Panc1 (cell line): ENCODE measurements at regions not wholly inside any gene's neighbourhood (a gene's known extent, or its start where the extent isn't known, plus 50 kb on each side); places are given as distances from the start of the nearest gene placed in this dataset.

Source experiments
- ATAC-seq: fragments of 200-7000 bp; cut with Tn5 transposase; 2 replicates; pipeline ENCODE4 v1.9.1; 2020; ENCODE audit warnings: mild to moderate bottlenecking, moderate library complexity
- BruUV-seq: library from RNA; stranded (reverse); fragments of 400-500 nt; replicated peaks from 2 replicates; lab custom pipeline; 2021; lab: Mats Ljungman, UMichigan
- CTCF ChIA-PET: fragments of 300-600 bp; sonication (Branson Sonifier 250); formaldehyde crosslinking; loops from one replicate; lab custom pipeline; 2022; ENCODE audit warnings: antibody characterized with exemption; lab: Charles Lee
- POLR2A ChIA-PET: fragments of 300-600 bp; sonication (Branson Sonifier 250); formaldehyde crosslinking; loops from one replicate; lab custom pipeline; 2022; ENCODE audit warnings: antibody characterized with exemption; lab: Charles Lee
- DNase-seq: peaks from one replicate; pipeline ENCODE4 v3.0.0-alpha.2; 2010; ENCODE audit warnings: low read depth, low spot score
- H3K27ac ChIP-seq: 2 replicates; pipeline ENCODE4 v1.5.1; 2011; ENCODE audit warnings: mild to moderate bottlenecking, low read length, inconsistent platforms
- H3K27me3 ChIP-seq: fragments of 200-500 bp; sonication (Bioruptor generic); 2 replicates; pipeline ENCODE4 v1.6.0; 2014; ENCODE audit warnings: low read length, inconsistent platforms; ENCODE audit not compliant: control insufficient read depth, insufficient read depth
- H3K36me3 ChIP-seq: fragments of 200-500 bp; sonication (Bioruptor generic); 2 replicates; pipeline ENCODE4 v1.5.1; 2014; ENCODE audit warnings: inconsistent platforms, mild to moderate bottlenecking, low read length, moderate library complexity; ENCODE audit not compliant: control insufficient read depth, insufficient read depth
- H3K4me1 ChIP-seq: 2 replicates; pipeline ENCODE4 v1.5.1; 2011; ENCODE audit warnings: inconsistent platforms, mild to moderate bottlenecking, low read length, moderate library complexity; ENCODE audit not compliant: control insufficient read depth, insufficient read depth
- H3K4me3 ChIP-seq, 2 experiments: 2 replicates each; pipeline ENCODE4 v1.5.1; 2011 to 2012; ENCODE audit warnings: low read depth in 2 of 2, low read length in 2 of 2, mild to moderate bottlenecking in 2 of 2, inconsistent platforms in 1 of 2, moderate library complexity in 1 of 2
- H3K9me3 ChIP-seq: fragments of 200-500 bp; sonication (Bioruptor generic); 2 replicates; pipeline ENCODE4 v1.5.1; 2014; ENCODE audit warnings: low read depth, mild to moderate bottlenecking, inconsistent platforms, low read length, moderate library complexity; ENCODE audit not compliant: control insufficient read depth, insufficient read depth
- CTCF ChIP-seq: fragments of 450-650 bp; IDR thresholded peaks from 2 replicates; pipeline ENCODE4 v1.5.1; 2017; ENCODE audit warnings: mild to moderate bottlenecking
- POLR2AphosphoS5 ChIP-seq: IDR thresholded peaks from 2 replicates; pipeline ENCODE4 v1.6.1; 2012; ENCODE audit warnings: mild to moderate bottlenecking, low read depth, low read length, moderate library complexity
- SIN3A ChIP-seq: IDR thresholded peaks from 2 replicates; pipeline ENCODE4 v1.6.1; 2012; ENCODE audit warnings: low read depth, mild to moderate bottlenecking, low read length, moderate library complexity, borderline replicate concordance; ENCODE audit not compliant: insufficient read depth
- TCF7L2 ChIP-seq: IDR thresholded peaks from 2 replicates; pipeline ENCODE4 v1.6.1; 2011; ENCODE audit warnings: mild to moderate bottlenecking, low read depth, low read length, inconsistent platforms
- in situ Hi-C: cut with HindIII; loops from 2 replicates; pipeline ENCODE4 v1.10.0; 2016; ENCODE audit warnings: low sequenced_read_pairs, low pct_unique_long_range_greater_than_20kb
- intact Hi-C: fragments of 100-400 bp; cut with micrococcal nuclease; formaldehyde crosslinking; loops from one replicate; pipeline ENCODE4 v1.10.0; 2022; ENCODE audit not compliant: unreplicated experiment
- TF ChIP-seq, protein P1 (sequence below), 2 experiments: IDR thresholded peaks; 2 replicates each; pipeline ENCODE4 v1.6.1; 2011 to 2012; ENCODE audit warnings: low read depth in 2 of 2, control low read depth in 1 of 2, low read length in 1 of 2, mild to moderate bottlenecking in 1 of 2, moderate library complexity in 1 of 2; ENCODE audit not compliant: insufficient read depth in 1 of 2

DNA sequence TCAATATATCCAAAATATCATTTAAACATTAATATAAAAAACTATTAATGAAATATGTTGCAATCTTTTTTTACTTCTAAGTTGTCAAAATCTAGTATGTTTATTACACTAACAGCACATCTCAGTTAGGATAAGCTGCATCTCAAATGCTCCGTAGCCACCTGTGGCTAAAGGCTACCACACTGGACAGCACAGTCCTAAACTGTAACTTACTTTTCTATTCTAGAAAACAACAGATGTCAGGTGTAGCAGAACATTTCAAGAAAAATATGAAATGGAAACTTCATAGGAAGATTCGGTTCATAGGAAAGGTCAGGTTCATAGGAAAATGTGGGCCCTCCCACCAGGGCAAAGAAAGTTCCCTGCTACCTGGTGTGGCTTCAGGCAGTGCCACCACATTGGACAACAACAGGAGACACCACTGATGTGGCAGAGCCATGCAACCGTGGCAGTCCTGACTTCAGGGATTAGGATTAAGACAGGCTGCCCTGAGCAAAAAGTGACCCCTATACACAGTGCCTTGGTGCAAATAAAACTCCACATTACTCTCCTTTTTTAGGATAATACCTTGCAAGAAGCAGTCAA, 197.8 kb upstream of the NR4A3 start:
- H3K4me3 ChIP-seq, result no peak overlapping the region
- no peaks in the 10 kb centered on the region for H3K36me3 ChIP-seq
- H3K27me3 ChIP-seq, result no peaks in the 10 kb centered on the region
- TF ChIP-seq SIN3A (no peak), CTCF (no peak), TCF7L2 (no peak), POLR2AphosphoS5 (no peak)
- TF ChIP-seq, protein P1, sequence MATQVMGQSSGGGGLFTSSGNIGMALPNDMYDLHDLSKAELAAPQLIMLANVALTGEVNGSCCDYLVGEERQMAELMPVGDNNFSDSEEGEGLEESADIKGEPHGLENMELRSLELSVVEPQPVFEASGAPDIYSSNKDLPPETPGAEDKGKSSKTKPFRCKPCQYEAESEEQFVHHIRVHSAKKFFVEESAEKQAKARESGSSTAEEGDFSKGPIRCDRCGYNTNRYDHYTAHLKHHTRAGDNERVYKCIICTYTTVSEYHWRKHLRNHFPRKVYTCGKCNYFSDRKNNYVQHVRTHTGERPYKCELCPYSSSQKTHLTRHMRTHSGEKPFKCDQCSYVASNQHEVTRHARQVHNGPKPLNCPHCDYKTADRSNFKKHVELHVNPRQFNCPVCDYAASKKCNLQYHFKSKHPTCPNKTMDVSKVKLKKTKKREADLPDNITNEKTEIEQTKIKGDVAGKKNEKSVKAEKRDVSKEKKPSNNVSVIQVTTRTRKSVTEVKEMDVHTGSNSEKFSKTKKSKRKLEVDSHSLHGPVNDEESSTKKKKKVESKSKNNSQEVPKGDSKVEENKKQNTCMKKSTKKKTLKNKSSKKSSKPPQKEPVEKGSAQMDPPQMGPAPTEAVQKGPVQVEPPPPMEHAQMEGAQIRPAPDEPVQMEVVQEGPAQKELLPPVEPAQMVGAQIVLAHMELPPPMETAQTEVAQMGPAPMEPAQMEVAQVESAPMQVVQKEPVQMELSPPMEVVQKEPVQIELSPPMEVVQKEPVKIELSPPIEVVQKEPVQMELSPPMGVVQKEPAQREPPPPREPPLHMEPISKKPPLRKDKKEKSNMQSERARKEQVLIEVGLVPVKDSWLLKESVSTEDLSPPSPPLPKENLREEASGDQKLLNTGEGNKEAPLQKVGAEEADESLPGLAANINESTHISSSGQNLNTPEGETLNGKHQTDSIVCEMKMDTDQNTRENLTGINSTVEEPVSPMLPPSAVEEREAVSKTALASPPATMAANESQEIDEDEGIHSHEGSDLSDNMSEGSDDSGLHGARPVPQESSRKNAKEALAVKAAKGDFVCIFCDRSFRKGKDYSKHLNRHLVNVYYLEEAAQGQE (IDR thresholded peaks at IDR 0.05; ENCODE audit: insufficient read depth in 1 of 2, low read depth in 2 of 2, low read length in 1 of 2), result no peak
- intact Hi-C loops (no loop called here), in situ Hi-C loops (no loop called here)
- no peak for ATAC-seq
- no peaks in the 10 kb centered on the region for H3K4me1 ChIP-seq
- ChIA-PET CTCF (no interaction called here), POLR2A (no interaction called here)
- no peak for DNase-seq
- H3K9me3 ChIP-seq, result no peaks in the 10 kb centered on the region
- H3K27ac ChIP-seq, result no peak overlapping the region
- no TSS peak for BruUV-seq

GRCh38 chr9:99624499-99625233, 197.0 kb upstream of the NR4A3 start:
- H3K4me3 ChIP-seq, result no peak overlapping the region
- ChIA-PET CTCF (no interaction called here), POLR2A (no interaction called here)
- DNase-seq, result no peak
- H3K27ac ChIP-seq, result no peak overlapping the region
- BruUV-seq, result no TSS peak
- in situ Hi-C loops, result no loop called here
- no peak for TF ChIP-seq POLR2AphosphoS5
- TF ChIP-seq SIN3A, result no peak
- TF ChIP-seq CTCF, result no peak
- no peak for TF ChIP-seq TCF7L2
- TF ChIP-seq, protein P1 (IDR thresholded peaks at IDR 0.05; ENCODE audit: insufficient read depth in 1 of 2, low read depth in 2 of 2, low read length in 1 of 2), result no peak
- H3K4me1 ChIP-seq, result no peaks in the 10 kb centered on the region
- no peak for ATAC-seq
- H3K36me3 ChIP-seq, result no peaks in the 10 kb centered on the region
- no peaks in the 10 kb centered on the region for H3K27me3 ChIP-seq
- intact Hi-C loops, result no loop called here
- no peaks in the 10 kb centered on the region for H3K9me3 ChIP-seq
